Lower leg skin (tissue), 3 donors: ENCODE measurements at regions not wholly inside any gene's neighbourhood (a gene's known extent, or its start where the extent isn't known, plus 50 kb on each side); places are given as distances from the start of the nearest gene placed in this dataset.

Source experiments
- CTCF ChIP-seq, 3 donors: fragments of 450-650 bp; IDR thresholded peaks; one replicate each; pipeline ENCODE4 v1.5.1; 2016; ENCODE audit warnings: antibody characterized with exemption in 3 of 3, mild to moderate bottlenecking in 3 of 3, moderate library complexity in 2 of 3
- POLR2A ChIP-seq, 2 donors: fragments of 450-650 bp; IDR thresholded peaks; one replicate each; pipeline ENCODE4 v1.6.1; 2016 to 2017; ENCODE audit warnings: antibody characterized with exemption in 2 of 2, mild to moderate bottlenecking in 1 of 2, moderate library complexity in 1 of 2

- TF ChIP-seq CTCF (IDR thresholded peaks at IDR 0.05), result no peak
- TF ChIP-seq POLR2A (IDR thresholded peaks at IDR 0.05), result no peak
These were observed 1314.1 kb upstream of the CDH6 start for GRCh38 chr5:29879401-29879800.
